ENCODE measurements at regions not wholly inside any gene's neighbourhood (a gene's known extent, or its start where the extent isn't known, plus 50 kb on each side); places are given as distances from the start of the nearest gene placed in this dataset.

- no peak for DNase-seq (ENCODE audit: low read depth)
Observed at GRCh38 chr16:54411544-54411943, 125.0 kb upstream of the IRX3 start.

- no peak for DNase-seq (ENCODE audit: low read depth)
Observed at GRCh38 chr16:54409982-54410381, 123.4 kb upstream of the IRX3 start.

- peak; percentile 49 for DNase-seq (ENCODE audit: low read depth)
Observed at GRCh38 chr16:54407596-54407995, 121.0 kb upstream of the IRX3 start.

GRCh38 chr16:54405478-54405877 is 118.9 kb upstream of the IRX3 start:
- no peak for DNase-seq (ENCODE audit: low read depth)

GRCh38 chr16:54403580-54403979 is 117.0 kb upstream of the IRX3 start:
- no peak for DNase-seq (ENCODE audit: low read depth)

- no peak for DNase-seq (ENCODE audit: low read depth)
Observed at GRCh38 chr16:54402873-54403272, 116.3 kb upstream of the IRX3 start.

GRCh38 chr16:54402270-54402669 is 115.7 kb upstream of the IRX3 start:
- no peak for DNase-seq (ENCODE audit: low read depth)

- no peak for DNase-seq (ENCODE audit: low read depth)
Observed at GRCh38 chr16:54400261-54400660, 113.7 kb upstream of the IRX3 start.

- DNase-seq (ENCODE audit: low read depth) = no peak
Observed at GRCh38 chr16:54398986-54399385, 112.4 kb upstream of the IRX3 start.

- no peak for DNase-seq (ENCODE audit: low read depth)
Observed at GRCh38 chr16:54397838-54398237, 111.3 kb upstream of the IRX3 start.

- DNase-seq (ENCODE audit: low read depth) = no peak
Observed at GRCh38 chr16:54397190-54397835, 110.7 kb upstream of the IRX3 start.

GRCh38 chr16:54389836-54390494 is 103.4 kb upstream of the IRX3 start:
- DNase-seq (ENCODE audit: low read depth) = no peak

- DNase-seq (ENCODE audit: low read depth) = no peak
Observed at GRCh38 chr16:54385141-54385540, 98.6 kb upstream of the IRX3 start.

GRCh38 chr16:54381601-54382313 is 95.2 kb upstream of the IRX3 start:
- DNase-seq (ENCODE audit: low read depth) = no peak

- DNase-seq (ENCODE audit: low read depth) = no peak
Observed at GRCh38 chr16:54375071-54375470, 88.5 kb upstream of the IRX3 start.

GRCh38 chr16:54373534-54374520 is 87.2 kb upstream of the IRX3 start:
- DNase-seq (ENCODE audit: low read depth) = no peak

- no peak for DNase-seq (ENCODE audit: low read depth)
Observed at GRCh38 chr16:54370278-54371040, 83.9 kb upstream of the IRX3 start.

- DNase-seq (ENCODE audit: low read depth) = no peak
Observed at GRCh38 chr16:54369861-54370260, 83.3 kb upstream of the IRX3 start.

- DNase-seq (ENCODE audit: low read depth) = no peak
Observed at GRCh38 chr16:54366943-54367342, 80.4 kb upstream of the IRX3 start.

- DNase-seq (ENCODE audit: low read depth) = no peak
Observed at GRCh38 chr16:54365990-54366634, 79.5 kb upstream of the IRX3 start.

- DNase-seq (ENCODE audit: low read depth) = no peak
Observed at GRCh38 chr16:54363766-54364165, 77.2 kb upstream of the IRX3 start.
